ENCODE measurements at regions not wholly inside any gene's neighbourhood (a gene's known extent, or its start where the extent isn't known, plus 50 kb on each side); places are given as distances from the start of the nearest gene placed in this dataset.

DNA sequence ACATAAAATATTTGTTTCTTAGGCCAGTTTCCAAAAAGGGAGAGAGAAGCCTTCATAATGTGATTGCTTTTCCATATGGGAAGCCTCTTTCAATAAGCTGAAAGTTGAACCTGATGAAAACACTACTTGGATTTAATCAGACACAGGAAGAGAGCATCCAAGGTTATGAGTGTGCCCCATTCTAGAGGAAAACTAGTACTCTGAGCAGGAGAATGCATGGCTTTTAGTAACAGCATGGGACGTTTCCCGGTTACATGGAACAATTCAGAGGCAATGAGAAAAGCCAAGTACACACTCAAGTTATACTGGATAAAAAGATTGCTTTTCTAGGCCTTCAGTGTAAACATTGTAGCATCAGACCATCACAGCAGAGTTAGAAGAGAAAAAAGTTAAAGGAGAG lies 315.8 kb downstream of the ZNF516 start:
- DNase-seq = no peak

DNA sequence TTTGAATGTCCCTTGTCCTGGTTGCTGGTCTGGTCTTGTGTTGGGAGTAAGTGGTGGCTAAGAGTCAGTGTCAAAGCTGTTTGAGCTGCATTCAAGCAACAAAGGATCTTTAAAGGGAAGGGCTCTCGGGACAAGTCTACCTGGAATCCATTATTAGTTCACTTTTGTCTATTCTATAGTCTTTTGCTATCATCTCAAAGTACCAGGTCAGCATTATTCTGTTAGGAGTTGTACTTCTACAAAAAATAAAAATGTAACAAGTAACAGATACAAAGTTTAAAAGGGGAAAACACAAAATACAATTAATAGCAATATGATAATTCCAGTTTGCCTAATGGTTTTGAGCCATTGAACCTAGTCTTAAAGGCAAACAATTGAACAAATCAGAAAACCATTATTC lies 317.9 kb downstream of the ZNF516 start:
- no peak for DNase-seq

DNA sequence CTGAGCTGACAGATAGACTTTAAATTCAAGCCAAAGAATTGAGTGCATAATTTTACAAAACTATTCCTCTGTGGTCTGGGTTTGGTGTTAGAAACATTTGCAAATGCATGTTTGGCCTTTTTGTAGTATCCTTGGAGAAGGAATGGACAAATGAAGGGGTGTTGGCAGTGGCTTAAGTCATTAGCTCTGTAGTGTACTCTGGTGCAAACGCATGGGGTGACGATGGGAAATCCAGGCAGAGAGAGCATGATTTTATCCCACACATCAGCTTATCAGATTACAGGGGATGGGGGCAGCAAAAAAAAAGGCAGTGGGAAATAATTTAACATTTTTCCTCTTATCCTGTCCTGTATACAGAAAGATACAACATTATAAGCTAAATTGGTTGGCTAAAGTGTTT lies 320.6 kb downstream of the ZNF516 start:
- no peak for DNase-seq

DNA sequence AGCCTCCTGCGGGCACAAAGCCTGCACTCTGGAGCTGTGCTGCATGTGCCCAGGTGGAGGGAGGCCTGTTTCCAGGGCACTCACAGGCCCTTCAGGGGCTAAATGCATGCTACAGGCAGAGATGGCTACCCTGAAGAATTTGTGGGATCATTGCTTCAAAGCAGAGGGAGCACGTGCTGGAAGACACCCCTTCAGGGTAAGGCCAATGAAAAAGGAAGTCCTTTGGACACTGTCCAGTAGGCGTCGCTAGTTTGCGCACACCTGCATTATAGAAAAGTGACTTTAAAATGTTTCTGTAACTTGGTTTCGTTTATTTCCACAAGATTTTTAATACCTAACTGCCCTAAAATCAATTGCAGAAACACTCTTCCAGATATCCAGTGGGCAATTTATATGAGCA lies 325.3 kb downstream of the ZNF516 start:
- no peak for DNase-seq

DNA sequence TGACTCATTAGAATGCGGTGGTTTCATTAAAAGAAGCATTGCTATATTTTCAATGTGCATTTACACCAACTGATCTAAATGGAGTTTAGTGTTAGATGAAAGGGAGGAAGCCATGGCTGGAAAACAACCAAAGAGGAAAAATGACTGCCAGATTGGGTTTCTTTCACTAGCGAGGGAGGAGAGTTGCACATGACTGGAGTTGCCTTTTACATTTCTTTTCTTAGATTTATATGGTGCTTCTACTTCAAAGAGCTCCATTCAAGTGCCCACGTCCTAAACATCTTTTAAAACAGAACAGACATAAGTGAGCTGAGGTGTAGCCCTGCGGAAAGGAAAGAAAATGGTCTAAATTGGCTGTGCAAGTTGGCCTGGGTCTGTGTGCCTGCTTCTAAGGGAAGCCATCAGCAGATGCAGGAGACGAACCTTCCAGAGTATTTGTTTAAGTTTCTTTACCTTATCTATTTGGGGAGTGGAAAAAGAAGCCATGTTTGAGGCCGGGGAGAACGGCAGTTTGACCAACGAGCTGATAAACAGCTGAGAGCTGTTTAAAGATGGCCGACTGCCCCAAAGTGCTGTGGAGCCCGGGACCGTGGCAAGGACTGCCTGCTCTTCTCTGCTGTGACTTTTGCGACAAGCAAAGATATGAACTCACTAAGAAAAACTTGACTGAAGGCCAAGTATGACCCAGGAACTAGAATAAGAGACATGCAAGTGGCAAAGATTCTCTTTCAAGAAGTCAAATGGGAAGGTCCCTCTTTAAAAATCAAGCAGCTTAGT lies 327.0 kb downstream of the ZNF516 start:
- DNase-seq = no peak

DNA sequence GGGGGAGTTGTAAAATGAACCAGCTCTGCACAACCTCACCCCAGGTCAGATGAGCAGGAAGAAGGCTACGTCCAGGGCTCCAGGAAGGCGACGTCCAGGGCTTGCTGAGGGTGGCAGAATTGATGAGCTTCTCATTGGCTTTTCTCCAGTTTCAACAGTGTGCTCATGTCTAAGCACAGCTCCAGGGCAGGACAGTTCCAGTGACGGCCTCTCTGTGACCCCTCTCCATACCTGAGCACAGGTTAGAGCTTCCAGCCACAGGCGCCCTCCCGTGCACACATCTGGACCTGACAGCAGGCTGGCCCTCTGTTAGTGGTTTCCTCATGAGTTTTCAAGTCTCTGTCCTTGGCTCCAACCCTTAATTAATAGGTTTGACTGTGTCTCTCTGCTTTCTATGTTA lies 327.6 kb downstream of the ZNF516 start:
- DNase-seq = no peak

DNA sequence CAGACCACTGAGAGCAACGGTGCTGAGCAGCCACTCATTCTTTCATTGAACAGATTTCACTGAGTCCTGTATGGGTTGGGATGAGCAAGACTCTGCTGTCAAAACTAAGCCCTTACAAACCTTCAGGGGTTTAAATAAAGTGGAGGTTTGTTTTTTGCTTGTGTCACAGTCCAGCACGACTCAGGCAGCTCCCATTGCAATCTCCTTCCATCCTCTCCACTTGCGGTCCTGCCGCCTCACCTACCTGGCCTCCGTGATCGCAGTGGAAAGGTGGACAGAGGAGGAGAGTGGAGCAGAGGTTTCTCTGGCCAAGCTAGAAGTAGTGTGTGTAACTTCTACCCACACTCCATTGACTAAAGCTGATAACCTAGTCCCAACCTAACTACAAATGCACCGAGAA lies 332.2 kb downstream of the ZNF516 start:
- DNase-seq = no peak

DNA sequence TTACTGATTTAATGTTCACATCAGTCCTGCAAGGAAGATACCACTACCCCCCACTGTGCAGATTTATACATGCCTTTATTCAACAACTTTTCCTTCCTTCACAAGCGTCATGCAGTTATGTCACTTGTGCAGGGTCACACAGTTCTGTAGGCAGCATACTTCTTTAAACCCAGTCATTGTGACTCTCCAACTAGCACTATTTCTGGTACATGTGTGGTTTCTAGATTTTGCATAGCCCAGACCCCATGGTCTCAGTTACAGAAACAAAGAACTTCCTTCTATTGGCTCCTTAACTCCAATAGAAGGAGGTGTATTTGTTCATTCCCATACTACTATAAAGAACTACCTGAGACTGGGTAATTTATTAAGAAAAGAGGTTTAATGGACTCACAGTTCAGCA lies 333.1 kb downstream of the ZNF516 start:
- no peak for DNase-seq

DNA sequence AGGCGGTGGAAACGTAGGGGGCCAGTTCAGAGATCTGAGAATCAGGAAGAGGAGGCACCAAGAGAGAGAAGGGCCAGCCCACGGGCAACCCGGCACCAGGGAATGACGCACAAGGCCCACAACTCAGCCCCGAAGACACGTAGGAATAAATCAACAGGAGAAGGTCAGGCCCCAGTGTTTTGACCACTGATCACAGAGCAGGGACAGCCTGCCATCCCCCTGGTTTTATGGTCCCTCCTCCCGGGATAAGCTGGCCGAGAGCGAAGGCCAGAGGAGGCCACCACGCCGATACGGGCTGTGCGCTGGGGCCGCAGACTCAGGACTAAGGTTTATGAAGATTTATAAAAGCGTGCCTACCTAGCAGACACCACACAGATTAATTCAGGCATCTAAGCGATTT lies 341.4 kb downstream of the ZNF516 start:
- DNase-seq = no peak

DNA sequence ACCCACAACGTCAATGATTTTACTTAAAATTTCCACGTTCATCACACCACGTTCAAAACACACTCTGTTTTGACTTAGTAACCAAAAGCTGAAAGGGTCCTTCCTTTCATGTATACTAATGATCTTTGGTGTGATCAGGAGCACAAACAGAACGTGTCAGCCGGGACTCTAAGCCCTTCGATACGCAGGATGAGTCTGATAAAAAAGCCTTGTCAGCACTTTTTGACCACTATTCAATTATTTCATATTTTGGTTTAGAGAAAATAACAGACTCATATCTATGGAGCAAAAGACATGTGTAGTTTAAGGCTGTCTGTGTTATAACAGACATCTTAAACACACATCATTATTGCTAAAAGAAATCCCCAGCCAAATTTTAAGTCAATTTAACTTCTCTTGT lies 345.3 kb downstream of the ZNF516 start:
- DNase-seq = no peak

DNA sequence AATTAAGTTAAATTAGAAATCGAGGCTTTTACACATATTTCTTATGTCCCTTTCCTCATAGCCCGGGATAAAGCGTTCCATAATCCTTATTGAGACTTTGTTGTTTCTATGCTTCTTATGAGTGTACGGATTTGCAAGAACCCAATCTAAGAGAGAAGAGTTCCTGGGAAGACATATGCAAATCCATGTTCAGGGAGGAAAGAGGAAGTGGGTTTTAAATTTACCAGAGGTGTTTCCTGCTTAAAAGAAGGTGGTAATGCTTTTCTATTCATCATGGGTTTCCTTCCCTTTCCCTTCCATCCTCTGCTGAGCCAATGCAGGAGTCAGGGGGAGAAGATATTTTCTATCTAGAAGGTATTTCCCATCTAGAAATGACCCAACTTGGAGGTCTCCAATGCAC lies 345.8 kb downstream of the ZNF516 start:
- DNase-seq = no peak

DNA sequence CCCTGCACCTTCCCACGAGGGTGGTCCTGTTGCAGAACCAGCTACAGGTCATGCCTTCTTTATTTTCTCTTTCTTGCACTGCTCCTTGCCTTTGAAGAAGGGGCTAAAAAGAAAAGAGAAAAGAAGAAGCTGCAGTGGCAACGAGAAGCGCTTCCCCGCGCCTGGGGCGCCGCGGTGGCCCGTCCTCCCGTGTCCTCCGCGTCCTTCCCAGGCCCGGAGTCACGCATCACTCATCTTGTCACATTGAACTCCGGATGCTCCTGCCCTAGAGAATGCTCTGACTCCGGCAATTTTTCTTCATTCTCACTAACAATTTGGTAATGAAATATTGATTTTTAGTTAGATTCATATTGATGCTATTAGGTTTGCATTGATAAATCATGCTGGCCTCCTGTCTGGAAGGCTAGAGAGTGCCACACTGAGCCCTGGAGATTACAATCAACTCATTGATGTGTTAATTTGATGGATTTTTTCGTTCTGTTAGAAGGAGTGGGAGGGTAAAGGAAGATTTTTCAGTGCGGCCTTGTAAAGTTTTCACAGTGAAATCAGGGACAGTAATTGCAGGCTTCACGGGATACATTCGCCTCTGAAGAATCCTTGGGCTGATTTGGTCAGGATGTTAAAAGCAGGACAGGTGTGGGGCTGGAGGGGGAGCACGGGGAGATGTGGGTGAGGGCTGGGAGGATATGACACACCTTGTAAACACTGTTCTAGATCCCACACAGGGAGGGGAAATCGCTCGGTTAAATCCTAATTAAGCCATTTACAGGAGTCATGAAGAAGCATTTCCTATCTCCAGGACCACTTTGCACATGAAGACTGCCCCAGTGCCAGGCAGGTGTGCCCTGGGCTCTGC lies 349.3 kb downstream of the ZNF516 start:
- no peak for DNase-seq

DNA sequence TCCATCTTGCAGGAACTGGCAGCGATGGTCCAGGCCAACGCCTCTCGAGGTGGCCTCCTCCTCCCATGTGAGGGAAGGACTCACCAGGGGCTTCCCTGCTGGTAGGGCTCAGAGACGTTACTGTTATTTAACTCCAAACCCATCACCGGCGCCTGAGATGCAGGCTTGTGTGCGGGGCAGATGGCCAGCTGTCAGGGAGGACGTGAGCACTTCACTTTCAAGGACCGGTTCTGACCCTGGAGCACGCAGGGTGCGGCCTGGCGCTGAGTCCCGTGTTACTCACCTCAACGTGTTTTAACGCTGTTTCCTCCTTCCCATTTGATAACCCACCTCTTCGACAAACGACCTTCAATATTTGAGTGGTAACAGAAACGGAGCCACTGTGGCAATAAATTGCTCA lies 350.2 kb downstream of the ZNF516 start:
- no peak for DNase-seq

DNA sequence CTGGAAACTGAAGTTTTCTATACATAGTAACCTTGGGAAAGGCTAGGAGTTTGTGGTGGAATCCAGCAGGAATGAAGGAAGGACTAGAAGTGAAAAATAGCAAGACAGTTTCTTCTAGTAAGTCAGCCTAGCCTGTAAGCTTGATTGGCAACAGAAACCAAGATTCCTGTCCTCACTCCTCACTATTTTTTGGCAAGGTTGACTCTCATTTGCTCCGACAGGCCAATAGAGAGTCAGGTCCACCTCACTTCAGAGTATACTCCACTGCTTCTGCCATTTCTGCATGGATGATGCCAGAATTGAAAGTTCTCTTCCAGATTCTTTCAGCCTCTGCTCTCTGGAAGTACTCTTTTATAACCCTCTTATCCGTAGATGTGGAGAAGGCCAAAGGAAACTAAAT lies 352.4 kb downstream of the ZNF516 start:
- no peak for DNase-seq

DNA sequence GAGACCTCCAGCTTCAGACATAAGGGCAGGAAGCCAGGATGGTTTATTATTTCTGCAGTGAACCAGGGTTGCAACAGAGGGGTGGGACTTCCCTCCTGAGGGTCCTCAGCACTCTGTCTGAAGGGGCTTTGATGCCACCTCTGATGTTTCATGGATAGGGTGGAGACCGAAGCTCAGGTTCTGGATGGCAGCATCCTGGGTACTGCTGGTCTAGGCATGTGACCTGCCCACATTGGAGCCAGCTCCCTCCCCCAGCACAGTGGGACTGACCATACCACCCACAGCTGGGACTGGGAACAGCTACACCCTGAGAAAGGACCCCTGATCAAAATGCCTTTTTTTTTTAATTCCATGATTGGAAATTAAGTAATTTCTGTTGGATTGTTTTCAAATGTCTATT lies 355.2 kb downstream of the ZNF516 start:
- DNase-seq = no peak

DNA sequence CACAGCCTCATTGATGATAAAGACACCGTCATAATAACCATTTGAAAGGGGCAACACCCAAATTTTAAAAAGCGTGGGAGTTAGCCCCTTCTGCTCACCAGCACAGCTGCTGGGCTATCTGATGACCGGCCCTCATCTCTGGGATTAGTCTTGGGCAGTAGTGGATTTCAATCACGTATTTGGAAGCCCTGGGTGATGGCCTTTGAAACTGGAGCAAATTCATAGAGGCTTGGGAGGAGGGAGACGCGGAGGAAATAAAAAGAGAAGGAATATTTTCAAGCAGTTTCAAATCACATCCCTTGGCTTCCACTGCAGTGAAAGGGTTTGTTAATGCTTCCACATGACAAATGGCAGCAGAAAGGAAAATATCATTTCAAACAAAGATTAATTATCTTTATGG lies 357.8 kb downstream of the ZNF516 start:
- no peak for DNase-seq

DNA sequence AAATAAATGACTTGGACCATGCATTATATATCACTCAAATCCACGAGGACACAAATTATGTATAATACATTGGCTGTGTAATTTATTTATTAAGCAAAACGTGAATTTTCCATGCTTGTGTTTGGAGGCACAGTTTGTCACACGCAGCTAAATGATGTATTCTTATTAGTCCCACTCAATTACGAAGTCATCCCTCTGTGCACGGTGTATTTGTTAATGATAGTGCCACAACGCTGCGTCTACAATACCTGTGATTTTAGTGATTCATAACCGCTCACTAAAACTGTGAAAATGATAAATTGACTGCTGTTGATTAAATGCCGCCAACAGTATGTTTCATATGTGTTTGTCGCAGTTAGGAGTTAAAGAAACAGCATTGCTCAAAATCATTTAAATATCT lies 358.3 kb downstream of the ZNF516 start:
- no peak for DNase-seq

DNA sequence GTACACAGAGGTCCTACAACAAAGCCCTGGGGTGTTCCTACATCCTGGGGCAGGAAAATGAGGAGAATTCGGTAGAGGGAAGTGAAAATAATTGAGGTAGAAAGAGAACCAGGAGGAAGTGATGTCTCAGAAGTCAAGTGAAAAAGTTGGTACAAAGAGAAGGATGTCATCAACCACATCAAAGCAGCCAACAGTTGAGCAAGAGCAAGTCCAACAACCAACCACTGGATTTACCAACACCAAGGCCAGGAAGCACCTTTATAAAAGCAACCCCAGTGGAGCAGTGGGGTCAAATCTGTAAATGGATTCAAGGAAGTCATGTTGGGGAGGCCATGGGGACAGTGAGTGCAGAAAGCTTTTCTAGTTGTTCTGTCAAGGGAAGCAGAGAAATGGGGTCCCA lies 360.4 kb downstream of the ZNF516 start:
- DNase-seq = no peak

DNA sequence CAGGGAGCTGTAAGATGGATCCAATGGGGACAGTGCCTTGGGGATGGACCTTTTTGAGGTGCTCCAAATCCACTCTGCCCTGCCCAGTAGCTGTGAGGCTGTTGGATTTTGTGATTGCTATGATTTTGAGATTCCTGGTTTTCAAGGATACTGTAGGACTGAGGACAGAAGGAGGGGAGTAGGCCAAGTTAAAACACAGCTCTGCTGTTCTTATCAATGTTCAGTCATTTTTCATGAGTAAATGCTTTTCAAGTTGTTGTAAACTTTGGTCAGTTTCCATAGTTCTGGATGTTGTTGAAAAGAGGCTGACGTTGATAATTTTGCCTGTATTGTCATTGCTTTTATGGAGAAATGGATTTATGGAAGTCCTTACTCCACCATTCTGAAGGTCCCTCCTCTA lies 361.2 kb downstream of the ZNF516 start:
- DNase-seq = no peak

DNA sequence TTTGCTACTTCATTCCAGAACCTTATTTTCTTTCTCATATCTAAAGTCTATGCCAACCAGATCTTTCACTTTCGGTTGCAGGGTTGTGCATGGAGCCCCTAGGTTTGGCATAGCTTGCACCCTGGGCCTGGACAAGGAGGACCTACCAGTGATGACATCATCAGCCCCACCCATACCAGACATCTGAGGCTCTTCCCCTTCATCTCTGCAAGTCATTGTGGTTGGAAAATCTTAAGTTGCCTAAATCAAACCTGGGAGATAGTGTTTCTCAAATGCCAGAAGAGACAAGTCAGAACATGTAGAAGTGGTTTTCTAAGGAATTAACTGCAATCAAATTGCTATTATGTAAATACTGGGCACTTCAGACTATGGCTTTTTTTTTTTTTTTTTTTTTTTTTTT lies 363.3 kb downstream of the ZNF516 start:
- DNase-seq = no peak

DNA sequence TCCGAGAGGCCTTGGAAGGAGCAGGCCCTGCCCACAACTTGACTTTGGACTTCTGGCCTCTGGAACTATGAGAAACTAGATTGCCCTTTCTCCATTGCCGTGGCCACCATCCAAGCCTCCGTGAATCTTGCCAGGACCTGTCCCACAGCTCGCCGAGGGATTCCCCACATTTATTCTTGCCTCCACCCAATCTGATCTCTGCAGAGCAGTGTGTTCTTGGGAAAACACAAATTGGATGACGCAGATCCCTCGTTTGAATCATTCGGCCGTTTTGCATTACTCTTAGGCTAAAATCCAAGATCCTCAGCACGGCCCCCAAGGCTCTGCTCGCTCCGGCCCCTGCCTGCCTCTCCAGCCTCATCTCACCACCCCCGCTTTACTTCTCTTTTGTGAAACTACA lies 364.2 kb downstream of the ZNF516 start:
- no peak for DNase-seq

DNA sequence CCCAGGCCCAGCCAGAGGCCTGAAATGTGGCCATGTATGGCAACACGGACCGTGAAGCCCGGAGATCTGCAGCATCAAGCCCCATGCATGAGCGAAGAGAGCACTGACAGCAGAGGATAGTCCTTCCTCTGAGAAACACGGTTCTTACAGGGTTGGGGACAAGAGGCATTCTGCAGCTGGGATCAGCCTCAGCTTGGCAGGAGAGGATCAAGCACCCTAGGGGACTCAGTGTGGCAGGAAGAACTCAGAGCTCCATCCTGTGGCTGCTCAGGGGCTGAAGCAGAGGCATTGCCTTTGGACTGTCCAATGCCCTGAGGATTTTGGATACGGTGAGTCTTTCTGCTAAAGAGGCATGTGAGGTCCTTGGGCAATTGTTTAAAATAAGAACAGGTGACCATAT lies 368.7 kb downstream of the ZNF516 start:
- no peak for DNase-seq

DNA sequence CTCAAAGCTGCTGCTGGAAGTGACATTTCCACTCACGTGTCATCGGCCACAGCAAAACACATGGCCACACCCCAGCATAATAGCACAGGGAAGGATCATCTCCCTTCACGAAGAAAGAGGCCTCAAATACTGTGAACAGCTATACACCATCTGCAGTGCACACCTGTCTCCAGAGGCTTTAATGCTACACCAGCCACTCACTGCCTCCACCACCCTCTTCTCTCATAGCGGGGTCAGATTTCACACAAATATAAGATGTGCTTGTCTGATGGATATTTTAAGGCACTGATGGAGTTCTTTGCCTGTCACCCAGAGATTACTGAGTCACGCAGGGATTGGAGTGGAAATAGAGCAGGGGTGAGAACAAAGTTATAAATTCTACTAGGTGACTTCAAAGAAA lies 374.0 kb downstream of the ZNF516 start:
- DNase-seq = no peak

DNA sequence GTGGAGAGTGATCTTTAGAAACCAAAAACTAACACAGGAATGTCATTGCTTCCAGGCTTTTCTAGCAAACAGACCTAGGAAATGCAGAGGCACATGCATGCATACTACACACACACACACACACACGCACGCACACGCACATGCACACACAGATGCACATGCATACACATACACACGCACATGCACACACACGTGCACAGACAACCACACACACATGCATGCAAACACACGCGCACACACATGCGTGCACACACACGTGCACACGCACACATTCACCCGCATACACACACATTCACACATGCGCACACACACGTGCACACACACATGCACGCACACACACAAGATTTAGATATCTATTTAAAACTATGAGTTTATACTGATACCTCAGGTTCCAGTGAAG lies 379.5 kb downstream of the ZNF516 start:
- no peak for DNase-seq

DNA sequence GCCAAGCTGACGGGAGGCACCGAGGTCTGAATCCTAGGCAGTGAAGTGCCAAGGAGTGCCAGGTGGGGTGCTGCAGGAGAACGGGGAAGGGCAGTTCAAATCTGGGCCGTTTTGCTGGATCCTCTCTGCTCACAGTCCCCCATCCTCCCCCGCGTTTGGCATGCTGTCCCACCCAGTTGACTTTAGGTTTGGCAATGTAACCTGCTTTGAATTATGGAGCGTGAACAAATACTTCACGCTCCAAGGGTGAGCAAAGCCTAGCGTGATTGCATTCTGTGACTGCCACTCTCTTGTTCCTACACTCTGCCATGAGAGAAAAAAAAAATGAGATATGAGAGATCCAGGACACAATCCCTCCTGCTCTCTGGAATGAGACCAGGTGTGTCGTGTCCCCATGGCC lies 381.9 kb downstream of the ZNF516 start:
- no peak for DNase-seq

All from NCI-H1105 (cell line).